GM21786 (cell line): ENCODE measurements at regions not wholly inside any gene's neighbourhood (a gene's known extent, or its start where the extent isn't known, plus 50 kb on each side); places are given as distances from the start of the nearest gene placed in this dataset.
"Not testable (repeated sequence)": the region's sequence is repeated elsewhere in the genome, so short reads cannot be mapped to it uniquely, and the experiment has no call there.

Experiments used
- ATAC-seq: cut with Tn5 transposase; IDR thresholded peaks from one replicate; pipeline ENCODE4 v1.9.1; 2021; ENCODE audit not compliant: unreplicated experiment

DNA sequence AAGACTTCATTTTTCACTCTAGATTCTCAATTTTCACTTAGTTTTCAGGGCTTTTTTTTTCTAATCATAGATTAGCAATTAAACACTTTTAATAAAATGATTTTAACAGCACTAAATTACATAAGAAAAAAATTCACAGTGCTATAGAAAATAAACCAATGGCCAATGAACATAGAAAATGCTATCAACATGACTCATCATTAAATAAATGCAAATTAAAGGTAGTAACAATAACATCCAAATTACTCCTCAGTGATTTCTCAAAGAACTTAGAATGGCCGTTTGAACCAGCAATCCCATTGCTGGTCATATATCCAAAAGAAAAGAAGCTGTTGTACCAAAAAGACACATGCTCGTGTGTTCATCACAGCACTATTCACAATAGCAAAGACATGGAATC, 1058.9 kb downstream of the UQCRFS1 start:
- ATAC-seq = no peak

DNA sequence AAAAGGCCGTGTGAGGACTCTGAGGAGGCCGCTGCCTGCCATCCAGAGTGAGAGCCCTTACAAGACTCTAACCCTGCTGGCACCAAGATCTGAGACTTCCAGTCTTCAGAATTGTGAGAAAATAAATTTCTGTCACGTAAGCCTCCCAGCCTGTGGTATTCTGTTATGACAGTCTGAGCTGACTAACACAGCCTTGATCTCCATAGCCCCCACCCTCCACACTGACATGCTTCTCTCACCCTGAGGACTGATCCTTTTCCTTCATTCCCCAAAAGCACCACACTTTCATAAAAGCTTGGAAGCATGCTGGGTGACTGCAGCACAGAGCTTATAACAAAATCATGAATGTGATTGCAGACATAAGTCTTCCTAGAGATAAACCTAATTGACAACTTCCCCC, 1059.8 kb downstream of the UQCRFS1 start:
- no peak for ATAC-seq

DNA sequence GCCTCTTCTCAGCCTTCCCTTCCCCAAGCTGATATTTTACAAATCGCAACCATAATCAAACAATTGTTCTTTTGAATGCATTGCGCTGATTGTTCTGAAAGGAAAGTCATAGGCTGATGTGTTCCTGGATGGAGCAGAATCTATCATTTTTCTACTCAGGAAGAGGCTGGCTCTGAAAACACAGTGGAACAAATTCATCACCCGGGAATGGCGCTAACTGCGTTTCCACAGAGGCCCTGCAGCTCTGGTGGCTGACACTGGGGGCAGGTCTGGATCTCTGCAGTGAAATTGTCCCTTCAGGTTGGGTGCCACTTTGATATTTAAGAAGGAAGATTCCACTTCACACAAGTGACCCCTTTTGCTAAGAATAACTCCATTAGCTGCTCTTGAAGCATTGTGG, 1060.8 kb downstream of the UQCRFS1 start:
- no peak for ATAC-seq

DNA sequence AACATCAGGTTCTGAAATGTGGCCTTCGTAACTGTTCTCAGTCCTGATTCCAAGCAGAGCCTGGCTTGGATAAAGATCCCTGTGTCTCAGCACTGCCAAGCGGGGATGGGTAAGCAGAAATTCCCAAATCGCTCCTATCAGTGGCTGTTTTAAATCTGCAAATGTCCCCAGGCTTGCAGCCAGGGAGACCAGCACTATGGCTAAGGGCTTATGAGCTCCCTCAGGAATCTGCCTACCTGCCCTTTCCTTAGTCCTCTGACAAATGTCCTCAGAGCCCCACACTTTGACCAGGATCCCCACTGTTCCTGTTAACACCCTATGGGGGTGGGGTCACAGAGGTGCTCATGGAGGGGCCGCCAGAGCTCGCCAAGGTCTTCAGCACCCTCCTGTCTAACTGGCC, 1062.8 kb downstream of the UQCRFS1 start:
- ATAC-seq = no peak

DNA sequence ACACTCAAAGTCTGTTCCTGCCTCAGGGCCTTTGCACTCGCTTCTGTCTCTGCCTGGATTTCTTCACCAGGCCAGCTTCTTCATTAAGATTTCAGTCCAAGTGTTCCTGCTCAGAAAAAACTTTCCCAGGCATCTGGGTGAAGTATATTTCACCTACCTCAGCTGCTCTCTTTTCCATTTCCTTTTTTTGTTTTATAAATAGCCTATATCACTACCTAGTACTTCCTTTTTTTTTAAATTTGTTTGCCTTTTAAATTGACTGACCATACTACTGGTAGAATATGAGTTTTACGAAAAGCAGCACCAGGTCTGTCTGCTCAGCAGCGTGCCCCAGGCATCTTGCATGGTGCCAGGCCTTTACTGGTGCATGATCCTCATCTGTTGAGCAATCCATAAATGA, 1064.4 kb downstream of the UQCRFS1 start:
- ATAC-seq = no peak

DNA sequence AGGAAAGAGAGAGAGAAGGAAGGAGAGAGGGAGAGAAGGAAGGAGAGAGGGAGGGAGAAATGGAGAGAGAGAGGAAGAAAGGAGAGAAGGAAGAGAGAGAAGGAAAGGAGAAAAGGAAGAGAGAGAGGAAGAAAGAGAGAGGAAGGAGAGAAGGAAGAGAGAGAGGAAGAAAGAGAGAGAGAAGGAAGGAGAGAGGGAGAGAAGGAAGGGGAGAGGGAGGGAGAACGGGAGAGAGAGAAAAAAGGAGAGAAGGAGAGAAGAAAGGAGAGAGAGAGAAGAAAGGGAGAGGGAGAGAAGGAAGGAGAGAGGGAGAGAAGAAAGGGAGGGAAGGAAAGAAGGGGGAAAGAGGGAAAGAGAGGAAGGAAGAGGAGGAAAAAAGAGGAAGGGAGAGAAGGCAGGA, 1070.7 kb downstream of the UQCRFS1 start:
- ATAC-seq = no peak

DNA sequence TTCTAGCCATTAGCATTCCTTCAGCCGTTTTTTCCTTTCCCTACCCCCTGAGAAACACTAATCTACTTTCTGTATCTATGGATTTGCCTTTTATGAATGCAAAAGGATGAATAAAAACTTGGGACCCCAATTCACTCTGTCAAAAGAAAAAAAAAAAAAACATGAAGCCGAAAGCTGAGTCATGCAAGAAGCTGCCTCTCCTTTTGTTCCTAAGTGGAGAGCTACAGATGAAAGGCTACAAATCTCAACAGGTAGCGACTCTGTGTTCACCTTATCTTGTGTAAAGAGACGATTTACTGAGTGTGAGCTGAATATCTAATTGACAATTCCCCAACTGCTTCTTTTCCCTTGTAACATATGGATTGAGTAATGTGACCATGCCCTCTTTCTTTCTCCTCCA, 1072.8 kb downstream of the UQCRFS1 start:
- no peak for ATAC-seq

DNA sequence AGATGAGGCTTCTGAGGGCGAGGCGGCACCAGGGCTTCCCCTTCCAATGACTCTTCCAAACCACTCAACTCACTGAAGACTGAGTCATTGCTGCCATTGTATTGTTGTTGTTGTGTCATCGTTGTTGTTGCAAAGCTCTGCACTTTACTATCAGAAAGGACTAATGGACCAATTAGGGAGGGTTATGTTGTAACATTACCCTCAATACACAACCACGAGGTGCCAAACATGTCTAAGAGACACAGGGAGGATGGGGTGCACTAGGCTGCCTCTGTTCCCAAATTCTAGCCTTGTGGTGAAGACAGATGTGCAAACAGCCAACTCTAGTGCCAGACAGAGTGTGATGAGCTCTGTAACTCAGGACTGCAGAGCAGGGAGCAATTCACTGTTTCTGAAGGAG, 1075.2 kb downstream of the UQCRFS1 start:
- no peak for ATAC-seq

DNA sequence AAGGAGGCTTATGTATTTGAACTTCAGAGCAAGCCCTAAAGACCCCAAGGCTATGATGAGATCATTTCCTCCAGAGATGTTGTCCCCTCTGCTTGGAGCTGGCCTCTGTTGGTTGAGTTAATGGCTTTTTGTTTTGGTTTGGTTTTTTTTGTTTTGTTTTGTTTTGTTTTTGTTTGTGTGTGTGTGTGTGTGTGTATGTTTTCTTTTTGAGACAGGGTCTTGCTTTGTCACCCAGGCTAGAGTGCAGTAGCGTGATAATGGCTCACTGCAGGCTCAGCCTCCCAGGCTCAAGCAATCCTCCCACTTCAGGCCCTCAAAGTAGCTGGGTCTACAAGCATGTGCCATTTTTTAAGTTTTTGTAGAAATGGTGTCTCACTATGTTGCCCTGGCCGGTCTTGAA, 1076.2 kb downstream of the UQCRFS1 start:
- no peak for ATAC-seq

DNA sequence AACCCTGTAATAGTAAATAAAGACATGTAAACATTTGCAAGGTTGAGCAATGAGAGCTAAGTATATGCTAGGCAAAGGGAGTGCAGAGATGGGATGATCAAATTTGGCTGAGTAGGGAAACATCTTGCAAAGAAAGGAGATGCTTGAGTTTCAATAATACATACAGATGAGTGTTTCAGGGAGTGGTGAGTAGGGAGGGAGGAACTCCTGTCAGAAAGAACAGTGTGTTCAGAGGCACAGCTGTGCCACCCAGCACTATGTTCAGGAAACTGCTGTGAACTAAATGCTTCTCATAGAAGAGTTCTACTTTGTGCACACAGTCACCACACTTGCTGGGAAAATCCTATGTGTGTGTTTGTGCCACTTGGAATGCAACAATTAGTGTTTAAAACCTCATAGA, 1077.1 kb downstream of the UQCRFS1 start:
- no peak for ATAC-seq

DNA sequence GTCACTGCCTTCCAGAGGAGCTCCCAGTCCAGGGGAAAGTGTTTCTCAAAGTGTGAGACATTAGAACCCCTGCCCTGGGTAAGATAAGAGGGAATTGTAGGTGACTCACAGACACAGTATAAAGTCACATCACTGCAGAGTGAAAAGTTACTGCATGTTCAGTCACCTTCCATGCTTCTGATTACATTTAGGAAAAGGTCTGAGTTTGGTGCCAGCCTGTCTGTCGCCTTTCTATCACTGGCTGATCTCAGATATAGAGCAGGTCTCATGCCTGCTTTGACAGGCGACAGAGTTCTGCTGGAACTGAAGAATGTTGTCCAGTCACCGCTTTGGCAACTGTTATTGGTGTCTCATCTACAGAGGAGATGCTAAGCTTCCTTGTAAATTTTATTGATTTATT, 1078.6 kb downstream of the UQCRFS1 start:
- no peak for ATAC-seq

DNA sequence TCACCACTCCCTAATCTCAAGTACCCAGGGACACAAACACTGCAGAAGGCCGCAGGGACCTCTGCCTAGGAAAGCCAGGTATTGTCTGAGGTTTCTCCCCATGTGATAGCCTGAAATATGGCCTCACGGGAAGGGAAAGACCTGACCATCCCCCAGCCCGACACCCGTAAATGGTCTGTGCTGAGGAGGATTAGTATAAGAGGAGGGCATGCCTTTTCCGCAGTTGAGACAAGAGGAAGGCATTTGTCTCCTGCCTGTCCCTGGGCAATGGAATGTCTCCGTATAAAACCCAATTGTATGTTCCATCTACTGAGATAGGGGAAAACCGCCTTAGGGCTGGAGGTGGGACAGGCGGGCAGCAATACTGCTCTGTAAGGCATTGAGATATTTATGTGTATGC, 1082.1 kb downstream of the UQCRFS1 start:
- ATAC-seq = not testable (repeated sequence)

DNA sequence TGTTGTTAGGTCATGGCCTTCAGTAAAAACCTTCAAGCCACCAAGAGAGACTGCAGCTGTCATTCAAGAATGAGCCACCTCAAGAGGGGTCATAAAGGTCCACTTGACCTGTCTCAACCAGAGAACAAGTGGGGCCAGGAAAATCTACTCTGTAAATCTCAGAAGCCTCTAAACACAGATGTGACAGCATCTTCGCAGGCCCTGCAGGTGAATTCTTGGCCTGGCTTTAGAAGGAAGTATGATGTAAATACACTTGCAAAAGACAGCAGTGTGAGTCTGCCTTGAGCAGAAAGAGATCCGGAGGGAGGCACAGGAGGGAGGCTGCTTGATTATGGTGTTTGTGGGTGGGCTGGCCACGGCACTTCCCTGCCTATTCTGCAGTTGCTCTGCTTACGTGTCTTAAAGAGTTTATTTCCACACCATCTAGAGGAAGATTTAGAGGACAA, 1082.9 kb downstream of the UQCRFS1 start:
- ATAC-seq = no peak

DNA sequence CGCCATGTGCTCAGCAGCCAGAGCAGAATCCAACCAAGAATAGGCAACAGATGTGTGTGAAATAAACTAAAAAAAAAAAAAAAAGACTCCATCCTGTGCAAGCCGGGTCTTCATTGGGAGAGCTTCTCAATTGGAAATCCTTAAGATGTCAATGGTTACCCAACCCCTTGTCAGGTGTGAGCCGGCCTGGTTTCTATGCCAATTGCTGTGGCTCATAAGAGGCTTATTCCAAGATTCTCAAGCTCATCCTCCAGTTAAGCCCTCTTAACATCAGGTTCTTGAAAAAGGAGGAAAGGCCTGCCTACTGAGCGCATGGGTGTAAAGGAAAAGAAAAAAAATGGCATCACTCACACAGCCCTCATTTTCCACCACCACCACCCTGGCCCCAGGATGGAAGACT, 1084.6 kb downstream of the UQCRFS1 start:
- no peak for ATAC-seq

DNA sequence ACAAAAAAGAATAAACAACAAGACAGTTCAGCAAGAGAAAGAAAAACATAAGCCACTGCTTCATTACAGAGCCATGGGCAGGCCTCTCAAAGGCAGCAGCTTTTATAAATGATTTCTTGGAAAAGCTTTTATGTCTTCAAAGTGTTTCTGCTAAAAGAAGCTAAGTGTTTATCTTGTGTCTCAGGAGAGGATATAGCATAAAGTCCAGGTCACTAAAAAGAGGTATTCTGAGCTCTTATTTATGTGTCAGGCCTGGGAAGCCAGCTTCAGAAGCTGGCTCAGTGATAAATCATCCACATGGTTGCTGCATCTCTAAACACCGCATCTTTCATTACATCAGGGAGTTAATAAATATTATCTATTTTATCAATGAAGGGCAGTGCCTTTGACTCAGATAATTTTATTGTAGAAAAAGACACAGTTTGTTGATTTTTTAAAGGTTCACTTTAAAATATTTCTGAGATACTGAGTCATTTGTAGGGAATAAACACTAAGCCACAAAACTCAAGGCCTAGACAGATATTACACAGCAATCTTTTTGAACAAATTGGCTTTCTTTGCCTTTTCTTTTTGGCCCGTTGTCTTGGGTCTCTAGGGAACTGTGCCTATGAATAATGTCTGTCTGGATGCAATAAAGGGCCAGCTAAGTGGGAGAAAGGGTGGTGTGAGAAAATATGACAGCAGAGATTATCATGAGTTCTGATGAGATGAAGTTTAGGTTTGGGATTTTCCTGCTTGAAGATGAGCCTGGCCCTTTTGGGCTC, 1086.6 kb downstream of the UQCRFS1 start:
- no peak for ATAC-seq

DNA sequence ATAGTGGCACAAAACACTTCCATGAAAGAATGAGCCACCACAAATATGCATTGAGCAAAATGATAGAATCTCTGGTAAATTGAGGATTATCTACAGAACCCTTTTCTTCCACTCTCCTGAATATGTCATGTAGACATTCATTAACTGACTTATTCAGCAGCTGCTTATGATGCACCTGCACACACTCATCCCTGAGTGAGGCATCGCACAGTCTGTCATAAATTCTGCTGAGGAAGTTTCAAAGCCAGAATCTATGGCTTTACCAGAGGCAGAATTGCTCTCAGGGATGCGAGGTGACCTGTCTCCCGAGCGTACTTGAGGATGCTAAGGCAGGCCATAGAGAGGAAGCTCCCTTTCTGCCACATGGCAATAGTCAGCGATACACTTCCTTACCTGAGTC, 1090.2 kb downstream of the UQCRFS1 start:
- no peak for ATAC-seq

DNA sequence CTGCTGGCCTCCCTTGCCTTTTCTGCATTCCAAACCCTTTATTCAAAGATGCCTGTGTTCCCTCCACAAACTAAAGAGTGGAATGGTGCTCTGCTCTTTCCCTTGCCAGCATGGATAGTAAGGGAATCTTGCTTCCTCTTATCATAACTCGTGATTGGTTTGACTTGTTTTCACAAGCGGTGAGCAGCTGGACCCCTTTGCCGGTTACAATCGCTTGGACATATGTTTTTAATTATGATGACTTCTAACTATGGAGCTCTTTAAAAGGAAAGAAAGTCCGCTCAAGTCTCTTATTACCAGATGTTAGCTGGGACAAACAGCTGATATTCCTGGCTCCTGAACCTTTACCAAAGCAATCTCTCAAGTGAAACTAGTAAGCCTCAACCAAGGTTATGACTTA, 1094.7 kb downstream of the UQCRFS1 start:
- ATAC-seq = no peak

DNA sequence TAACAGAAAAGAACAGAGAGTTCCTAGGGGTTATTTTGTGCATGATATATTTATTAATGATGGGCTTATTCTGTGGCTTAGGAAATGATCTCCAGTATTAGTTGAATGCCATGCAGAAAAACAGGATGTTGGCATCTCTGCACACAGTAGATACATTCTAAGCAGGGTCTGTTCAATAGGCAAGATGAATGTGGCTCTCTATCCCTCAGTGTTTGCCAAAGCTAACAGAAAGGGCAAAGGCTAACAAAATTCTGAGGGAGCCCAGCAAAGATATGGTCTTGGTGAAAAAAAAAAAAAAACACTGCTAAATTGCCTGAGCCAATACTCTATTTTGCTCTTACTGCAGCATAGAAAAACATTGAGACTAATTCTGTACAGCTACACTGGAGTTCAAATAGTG, 1095.8 kb downstream of the UQCRFS1 start:
- ATAC-seq = no peak

DNA sequence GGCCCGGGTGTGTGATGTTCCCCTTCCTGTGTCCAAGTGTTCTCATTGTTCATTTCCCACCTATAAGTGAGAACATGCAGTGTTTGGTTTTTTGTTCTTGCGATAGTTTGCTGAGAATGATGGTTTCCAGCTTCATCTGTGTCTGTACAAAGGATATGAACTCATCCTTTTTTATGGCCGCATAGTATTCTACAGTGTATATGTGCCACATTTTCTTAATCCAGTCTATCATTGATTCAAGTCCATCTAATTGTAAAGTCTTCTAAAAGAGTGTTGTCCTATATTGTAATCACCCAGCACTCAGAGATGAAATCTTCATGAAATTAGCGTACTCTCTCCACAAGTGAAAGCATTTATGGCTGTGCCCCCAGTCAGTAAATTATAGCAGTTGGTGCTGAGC, 1096.6 kb downstream of the UQCRFS1 start:
- not testable (repeated sequence) for ATAC-seq

DNA sequence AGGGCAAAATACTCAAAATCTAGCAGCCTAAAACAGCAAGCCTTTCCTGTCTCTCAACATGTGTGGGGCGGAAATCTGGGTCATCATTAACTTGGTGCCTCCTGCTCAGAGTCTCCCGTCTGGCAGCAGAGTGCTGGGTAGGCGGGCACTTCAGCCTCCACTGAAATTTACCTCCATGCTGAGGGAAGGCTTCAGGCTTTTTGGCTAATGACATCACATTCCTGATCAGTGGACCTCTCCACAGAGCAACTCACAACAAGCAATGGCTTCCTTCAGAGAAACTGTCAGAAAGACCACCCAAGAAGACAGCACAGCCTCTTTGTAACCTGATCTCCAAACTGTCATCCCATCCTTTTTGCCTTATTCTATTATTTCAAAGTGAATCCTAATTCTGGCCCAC, 1109.0 kb downstream of the UQCRFS1 start:
- no peak for ATAC-seq

DNA sequence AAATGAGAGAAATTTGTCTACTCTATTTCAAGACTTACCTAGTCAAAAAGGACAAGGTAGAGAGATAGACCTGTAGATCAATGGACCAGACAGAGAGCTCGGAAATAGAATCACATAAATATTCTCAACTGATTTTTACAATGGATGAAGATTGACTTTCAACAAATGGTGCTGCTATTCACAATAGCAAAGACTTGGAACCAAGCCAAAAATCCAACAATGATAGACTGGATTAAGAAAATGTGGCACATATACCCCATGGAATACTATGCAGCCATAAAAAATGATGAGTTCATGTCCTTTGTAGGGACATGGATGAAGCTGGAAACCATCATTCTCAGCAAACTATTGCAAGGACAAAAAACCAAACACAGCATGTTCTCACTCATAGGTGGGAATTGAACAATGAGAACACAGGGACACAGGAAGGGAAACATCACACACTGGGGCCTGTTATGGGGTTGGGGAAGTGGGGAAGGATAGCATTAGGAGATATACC, 1128.2 kb downstream of the UQCRFS1 start:
- not testable (repeated sequence) for ATAC-seq

DNA sequence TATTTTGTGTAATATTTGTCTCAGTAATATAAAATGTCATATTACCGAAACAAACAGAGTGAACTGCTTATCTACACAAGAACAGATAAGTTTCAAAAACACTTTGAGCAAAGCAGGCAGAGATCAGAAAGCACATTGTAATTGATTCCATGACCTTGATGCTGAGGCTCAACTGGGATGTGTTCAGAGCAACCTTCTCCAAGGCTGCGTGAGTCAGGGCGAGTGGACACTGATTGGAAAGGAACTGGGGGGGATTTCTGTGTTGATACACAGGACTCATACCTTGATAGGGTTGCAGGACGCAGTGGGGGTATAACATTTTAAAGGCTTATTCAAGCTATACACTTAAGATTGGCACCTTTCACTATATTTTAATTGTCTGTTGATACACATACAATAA, 1136.3 kb downstream of the UQCRFS1 start:
- no peak for ATAC-seq

DNA sequence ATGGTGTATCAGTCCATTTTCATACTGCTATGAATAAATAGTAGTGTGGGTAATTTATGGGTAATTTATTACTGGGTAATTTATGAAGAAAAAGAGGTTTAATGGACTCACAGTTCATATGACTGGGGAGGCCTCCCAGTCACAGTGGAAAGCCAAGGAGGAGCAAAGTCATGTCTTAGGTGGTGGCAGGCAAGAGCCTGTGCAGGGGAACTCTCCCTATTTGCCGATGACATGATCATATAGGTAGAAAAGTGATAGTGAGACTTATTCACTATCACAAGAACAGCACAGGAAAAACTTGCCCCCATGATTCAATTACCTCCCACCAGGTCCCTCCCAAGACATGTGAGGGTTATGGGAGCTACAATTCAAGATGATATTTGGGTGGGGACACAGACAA, 1137.7 kb downstream of the UQCRFS1 start:
- no peak for ATAC-seq
